Retinal pigment epithelial cell (primary cell): ENCODE measurements at regions not wholly inside any gene's neighbourhood (a gene's known extent, or its start where the extent isn't known, plus 50 kb on each side); places are given as distances from the start of the nearest gene placed in this dataset.

Experiments used
- DNase-seq: peaks from one replicate; pipeline ENCODE4 v3.0.0-alpha.2; 2010; ENCODE audit warnings: low read depth
- H3K4me3 ChIP-seq: 2 replicates; pipeline ENCODE4 v1.5.1; 2011; ENCODE audit warnings: mild to moderate bottlenecking, low read length, control low read depth, moderate library complexity
- CTCF ChIP-seq: conservative IDR thresholded peaks from 2 replicates; pipeline ENCODE4 v1.5.1; 2011; ENCODE audit warnings: low read depth, low read length, control low read depth, inconsistent platforms

- no peak for DNase-seq
- TF ChIP-seq CTCF, result no peak
- H3K4me3 ChIP-seq, result no peak overlapping the region
Measured at GRCh38 chr2:187867165-187867564, 312.9 kb upstream of the TFPI start.

DNA sequence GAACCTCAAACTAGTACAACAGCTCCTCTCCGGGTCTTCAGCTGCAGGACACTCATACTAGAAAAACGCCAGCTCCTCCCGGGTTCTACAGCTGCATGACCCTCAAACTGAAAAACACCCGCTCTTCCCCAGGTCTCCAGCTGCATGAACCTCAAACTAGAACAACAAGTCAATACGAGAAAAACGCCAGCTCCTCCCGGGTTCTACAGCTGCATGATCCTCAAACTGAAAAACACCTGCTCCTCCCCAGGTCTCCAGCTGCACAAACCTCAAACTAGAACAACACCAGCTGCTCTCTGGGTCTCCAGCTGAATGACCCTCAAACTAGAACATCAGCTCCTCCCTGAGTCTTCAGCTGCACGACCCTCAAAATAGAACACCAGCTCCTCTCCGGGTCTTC, 315.0 kb upstream of the TFPI start:
- no peak for DNase-seq
- H3K4me3 ChIP-seq, result no peak overlapping the region
- no peak for TF ChIP-seq CTCF

DNA sequence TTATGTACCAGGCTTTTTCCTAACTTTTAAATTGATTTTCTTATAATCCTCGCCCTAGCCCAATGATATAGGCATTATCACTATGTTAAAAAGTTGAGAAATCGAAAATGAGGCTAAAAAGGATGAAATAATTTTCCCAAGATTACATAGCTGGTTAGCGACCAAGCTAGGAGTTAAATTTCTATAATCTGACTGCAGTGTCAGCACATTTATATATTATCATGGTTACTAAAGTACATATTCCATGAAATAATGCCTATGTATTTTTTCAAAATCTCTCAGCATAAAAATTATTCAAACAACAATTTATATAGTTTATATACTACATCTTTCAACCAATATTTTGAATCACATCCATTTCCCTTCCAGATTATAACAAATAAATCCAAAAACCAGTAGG, 317.3 kb upstream of the TFPI start:
- DNase-seq, result no peak
- no peak for TF ChIP-seq CTCF
- H3K4me3 ChIP-seq, result no peak overlapping the region

DNA sequence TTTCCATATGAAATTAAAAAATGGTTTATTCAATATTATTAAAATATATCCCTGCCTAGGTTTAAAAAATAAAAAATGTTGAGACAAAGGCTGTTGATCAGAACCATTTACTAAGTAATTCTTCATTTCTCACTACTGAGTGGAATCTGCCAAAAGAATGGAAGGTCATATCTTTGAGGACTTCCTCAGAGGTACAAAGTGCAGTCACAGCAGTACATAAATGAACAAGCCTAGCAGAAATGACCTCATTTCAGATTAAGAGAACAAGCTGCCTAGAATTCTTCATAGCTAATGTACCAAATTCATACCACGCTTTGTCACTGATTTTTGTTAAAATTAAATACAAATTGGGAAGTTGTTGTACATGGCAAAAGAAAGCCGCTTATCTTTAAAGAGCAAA, 318.9 kb upstream of the TFPI start:
- no peak for TF ChIP-seq CTCF
- H3K4me3 ChIP-seq, result no peak overlapping the region
- DNase-seq, result no peak

DNA sequence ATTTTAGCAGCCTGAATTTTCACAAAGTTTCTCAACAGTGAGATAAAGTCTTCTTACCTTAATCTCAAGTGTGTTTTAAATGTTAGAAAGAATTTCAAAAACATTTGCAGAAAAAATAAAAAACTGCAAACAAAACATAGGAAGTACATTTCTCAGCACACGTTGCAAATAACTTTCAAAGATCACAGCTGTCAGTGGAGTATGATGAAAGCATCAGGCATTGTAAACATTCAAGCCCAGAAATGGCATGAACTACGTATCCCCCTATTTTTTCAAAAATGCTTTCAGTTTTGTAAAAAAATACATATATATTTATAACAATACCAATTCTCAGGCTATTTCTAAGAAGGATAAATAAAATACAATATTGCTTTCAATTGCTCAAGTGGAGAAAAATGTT, 320.6 kb upstream of the TFPI start:
- no peak for DNase-seq
- H3K4me3 ChIP-seq, result no peak overlapping the region
- no peak for TF ChIP-seq CTCF

- no peak for DNase-seq
- TF ChIP-seq CTCF, result no peak
- H3K4me3 ChIP-seq, result no peak overlapping the region
Measured at GRCh38 chr2:187875261-187876141, 321.3 kb upstream of the TFPI start.

DNA sequence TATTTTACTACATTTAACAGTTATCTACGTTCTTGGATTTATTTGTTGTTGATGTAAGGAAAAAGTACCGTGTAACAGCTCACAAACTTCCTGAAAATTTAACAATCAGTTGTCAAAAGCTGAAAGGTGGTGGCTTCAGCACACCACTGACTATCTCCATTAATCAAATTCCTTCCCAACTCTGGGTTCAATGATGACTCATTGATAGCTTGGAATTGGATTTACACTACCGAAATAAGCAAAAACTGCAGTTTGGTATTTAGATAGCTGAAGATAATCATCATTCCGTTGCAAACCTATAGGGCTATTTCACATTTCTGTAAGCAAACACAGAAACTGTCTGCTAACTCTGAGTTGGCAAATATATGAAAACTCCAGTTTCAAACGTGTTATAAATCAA, 322.3 kb upstream of the TFPI start:
- no peak overlapping the region for H3K4me3 ChIP-seq
- TF ChIP-seq CTCF, result no peak
- DNase-seq, result no peak
